COLO668 (cell line): ENCODE measurements at regions not wholly inside any gene's neighbourhood (a gene's known extent, or its start where the extent isn't known, plus 50 kb on each side); places are given as distances from the start of the nearest gene placed in this dataset.
"Not testable (repeated sequence)": the region's sequence is repeated elsewhere in the genome, so short reads cannot be mapped to it uniquely, and the experiment has no call there.

Experiments used
- DNase-seq: peaks from one replicate; lab custom pipeline; 2025; ENCODE audit not compliant: unreplicated experiment; lab: John Stamatoyannopoulos, UW

GRCh38 chr18:23311351-23312121 is 141.6 kb upstream of the RIOK3 start:
- no peak for DNase-seq

DNA sequence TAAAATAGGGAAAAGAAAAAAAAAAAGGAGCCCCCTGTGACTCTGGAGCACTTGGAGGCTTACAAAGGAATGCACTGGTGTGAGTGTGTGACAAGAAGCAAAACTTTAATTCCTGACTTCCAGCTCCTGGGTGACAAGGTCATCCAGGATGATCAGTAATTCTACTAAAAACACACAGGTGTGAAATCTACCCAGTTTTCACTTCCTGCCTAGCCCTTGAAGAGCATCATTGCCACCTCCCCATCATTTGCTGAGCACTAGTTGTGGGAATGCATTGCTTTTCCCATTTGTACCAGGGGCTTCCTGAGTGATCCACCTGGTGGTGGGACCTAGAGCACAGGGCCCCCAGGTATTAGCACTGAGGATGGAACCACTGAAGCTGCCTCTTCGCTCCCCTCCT is 139.7 kb upstream of the RIOK3 start:
- no peak for DNase-seq

- DNase-seq = no peak
These were observed 138.4 kb upstream of the RIOK3 start for GRCh38 chr18:23314672-23315071.

GRCh38 chr18:23316316-23316715 is 136.8 kb upstream of the RIOK3 start:
- no peak for DNase-seq

DNA sequence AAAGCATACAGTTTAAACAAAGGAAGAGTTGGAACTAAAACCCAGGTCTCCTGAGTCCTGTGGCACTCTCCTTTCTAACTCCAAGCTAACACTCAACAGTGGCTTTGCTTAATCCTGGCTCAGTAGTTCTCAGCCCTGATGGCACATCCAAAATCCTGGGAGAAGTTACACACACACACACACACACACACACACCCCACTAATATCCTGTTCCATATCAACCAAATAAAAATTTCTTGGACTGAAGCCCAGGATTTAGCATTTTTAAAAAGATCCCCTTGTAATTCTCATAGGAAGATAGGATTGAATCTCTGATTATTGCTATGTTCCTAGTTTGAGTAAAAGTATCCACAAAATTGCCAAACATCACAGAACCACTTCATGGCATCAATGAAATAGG is 136.1 kb upstream of the RIOK3 start:
- no peak for DNase-seq

DNA sequence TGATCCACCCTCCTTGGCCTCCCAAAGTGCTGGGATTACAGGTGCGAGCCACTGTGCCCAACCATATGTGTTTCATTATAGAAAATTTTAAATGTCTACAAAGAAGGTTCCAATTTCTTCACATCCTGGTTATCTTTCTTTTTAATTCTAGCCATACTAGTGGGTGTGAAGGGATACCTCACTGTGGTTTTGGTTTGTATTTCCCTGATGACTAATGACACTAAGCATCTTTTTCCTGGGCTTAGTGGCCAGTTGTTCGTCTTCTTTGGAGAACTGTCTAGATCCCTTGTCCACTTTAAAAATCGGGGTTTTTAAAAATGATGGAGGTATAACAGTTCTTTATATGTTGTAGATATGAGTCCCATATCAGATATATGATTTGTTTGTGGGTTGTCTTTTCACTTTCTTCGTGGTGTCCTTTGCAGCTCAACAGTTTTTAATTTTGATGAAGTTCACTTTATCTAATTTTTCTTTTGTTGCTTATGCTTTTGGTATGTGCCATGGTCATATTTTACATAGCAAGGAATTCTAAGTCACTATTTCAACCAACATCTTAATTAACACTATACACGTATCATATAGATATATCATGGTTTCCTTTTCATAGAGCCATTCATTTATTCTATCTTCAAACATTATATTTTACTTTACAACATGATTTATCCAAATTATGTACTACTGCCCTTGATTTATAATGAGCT is 135.0 kb upstream of the RIOK3 start:
- DNase-seq = no peak

GRCh38 chr18:23320709-23321236 is 132.3 kb upstream of the RIOK3 start:
- DNase-seq = no peak

GRCh38 chr18:23321996-23322395 is 131.1 kb upstream of the RIOK3 start:
- no peak for DNase-seq

GRCh38 chr18:23324056-23324811 is 128.9 kb upstream of the RIOK3 start:
- DNase-seq = no peak

- DNase-seq = no peak
These were observed 128.2 kb upstream of the RIOK3 start for GRCh38 chr18:23324861-23325260.

DNA sequence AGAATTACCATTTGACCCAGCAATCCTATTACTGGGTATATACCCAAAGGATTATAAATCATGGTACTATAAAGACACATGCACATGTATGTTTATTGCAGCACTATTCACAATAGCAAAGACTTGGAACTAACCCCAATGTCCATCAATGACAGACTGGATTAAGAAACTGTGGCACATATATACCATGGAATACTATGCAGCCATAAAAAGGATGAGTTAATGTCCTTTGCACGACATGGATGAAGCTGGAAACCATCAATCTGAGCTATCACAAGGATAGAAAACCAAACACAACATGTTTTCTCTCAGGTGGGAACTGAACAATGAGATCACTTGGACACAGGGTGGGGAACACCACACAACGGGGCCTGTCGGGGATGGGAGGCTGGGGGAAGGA is 123.4 kb upstream of the RIOK3 start:
- not testable (repeated sequence) for DNase-seq

- peak; percentile 73 for DNase-seq
These were observed 122.7 kb upstream of the RIOK3 start for GRCh38 chr18:23330423-23330822.

DNA sequence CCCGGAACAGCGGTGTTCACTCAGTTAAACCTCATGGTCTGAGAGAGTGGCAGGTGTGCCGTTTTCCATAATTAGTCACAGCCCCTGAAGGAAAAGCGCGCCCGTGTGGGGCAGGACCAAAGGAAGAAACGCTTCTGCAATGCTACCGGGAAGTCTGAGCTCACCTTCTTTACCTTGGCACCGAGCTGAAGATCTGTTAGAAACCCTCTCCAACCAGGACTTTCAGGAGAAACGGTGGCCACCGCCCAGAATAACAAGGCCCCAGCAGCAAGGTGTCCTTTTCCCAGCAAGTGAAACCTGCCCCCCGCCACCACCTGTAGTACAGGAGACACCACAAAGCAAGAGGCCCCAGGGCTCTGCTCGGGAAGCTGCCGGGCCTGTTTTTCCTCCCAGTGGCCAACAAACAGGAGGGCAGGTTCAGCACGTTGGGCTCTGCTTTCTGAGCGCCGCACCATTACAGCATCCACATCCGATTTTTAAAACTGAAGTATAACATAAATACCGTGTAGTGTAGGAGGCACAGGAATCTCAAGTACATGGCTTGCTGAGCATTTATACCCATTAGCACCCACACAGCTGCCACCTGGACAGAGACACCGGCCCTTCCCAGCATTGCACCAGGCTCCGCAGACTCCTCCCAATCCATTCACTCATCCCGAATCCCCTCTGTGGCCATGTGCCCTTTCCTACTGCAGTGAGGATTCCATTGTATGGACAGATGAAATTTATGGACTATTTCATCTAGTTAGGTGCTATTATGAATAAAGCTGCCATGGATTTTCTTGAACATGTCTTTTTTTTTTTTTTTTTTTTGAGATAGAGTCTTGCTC is 121.8 kb upstream of the RIOK3 start:
- peak; percentile 89 for DNase-seq

DNA sequence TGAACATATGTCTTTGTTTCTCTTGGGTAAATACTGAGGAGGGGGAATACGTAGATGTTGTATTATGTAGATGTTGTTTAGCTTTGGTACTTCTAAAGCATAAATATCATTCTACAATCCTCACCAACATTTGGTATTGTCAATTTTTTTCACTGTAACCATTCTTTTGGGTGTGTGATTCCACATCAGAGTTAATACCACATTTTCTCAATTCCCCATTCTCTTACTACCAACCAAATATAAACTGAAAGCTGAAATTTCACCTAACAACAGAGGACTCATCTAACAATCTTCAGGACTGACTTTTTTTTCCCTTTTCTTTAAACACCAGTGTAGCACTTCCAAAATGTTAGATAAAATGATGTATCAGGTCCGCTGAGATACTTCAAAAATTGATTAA is 120.7 kb upstream of the RIOK3 start:
- no peak for DNase-seq

GRCh38 chr18:23333827-23334226 is 119.3 kb upstream of the RIOK3 start:
- no peak for DNase-seq

DNA sequence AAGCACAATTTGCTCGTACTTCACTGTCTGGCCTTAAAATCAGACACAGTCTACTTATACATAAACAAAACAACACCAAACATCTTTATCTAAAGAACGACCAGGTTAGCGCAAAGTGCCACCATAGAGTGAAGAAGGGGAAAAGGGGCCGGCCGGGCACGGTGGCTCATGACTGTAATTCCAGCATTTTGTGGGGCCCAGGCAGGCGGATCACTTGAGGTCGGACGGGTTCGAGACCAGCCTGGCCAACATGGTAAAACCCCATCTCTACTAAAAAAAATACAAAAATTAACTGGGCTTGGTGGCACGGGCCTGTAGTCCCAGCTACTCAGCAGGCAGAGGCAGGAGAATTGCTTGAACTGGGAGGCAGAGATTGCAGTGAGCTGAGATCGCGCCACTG is 118.5 kb upstream of the RIOK3 start:
- DNase-seq = no peak

GRCh38 chr18:23336101-23336500 is 117.0 kb upstream of the RIOK3 start:
- no peak for DNase-seq

GRCh38 chr18:23337599-23338444 is 115.3 kb upstream of the RIOK3 start:
- DNase-seq = no peak

DNA sequence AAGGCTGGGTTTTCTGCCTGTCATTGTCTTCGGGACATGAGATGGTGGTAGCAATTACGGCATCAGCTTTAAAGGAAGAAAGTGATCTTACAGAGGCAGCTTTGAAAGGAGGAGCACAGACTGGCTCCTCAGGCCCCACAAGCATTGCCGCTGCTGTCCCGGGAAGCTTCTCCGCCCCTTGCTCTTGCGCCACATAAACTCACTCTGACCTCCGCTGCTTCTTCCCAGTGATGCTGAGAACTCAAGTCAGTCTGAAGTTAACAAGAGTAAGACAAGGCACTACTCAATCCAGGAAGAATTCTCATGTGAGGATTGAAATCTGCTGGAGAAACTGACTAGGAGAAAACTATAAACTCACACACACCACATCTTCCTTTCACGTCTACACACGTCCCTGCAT is 112.4 kb upstream of the RIOK3 start:
- no peak for DNase-seq

- DNase-seq = no peak
These were observed 111.7 kb upstream of the RIOK3 start for GRCh38 chr18:23341383-23341782.
